T-cell (primary cell): ENCODE measurements at regions not wholly inside any gene's neighbourhood (a gene's known extent, or its start where the extent isn't known, plus 50 kb on each side); places are given as distances from the start of the nearest gene placed in this dataset.

ENCODE experiments used
- ATAC-seq, 4 experiments: fragments of 200-7000 bp in 3 of 4; fragments of 150-1000 bp in 1 of 4; cut with Tn5 transposase; replicated peaks in 1 of 4; 1 replicate in 3 of 4; 2 replicates in 1 of 4; pipeline ENCODE4 v1.10.0; 2021; ENCODE audit warnings: moderate library complexity in 3 of 4, mild to moderate bottlenecking in 2 of 4, moderate number of reproducible peaks in 1 of 4
- CTCF ChIA-PET, 2 donors: fragments of 300-600 bp; sonication (Branson Sonifier 250); formaldehyde crosslinking; loops; one replicate each; lab custom pipeline; 2022; ENCODE audit warnings: antibody characterized with exemption in 2 of 2; lab: Charles Lee
- POLR2A ChIA-PET, 2 donors: fragments of 300-600 bp; sonication (Branson Sonifier 250); formaldehyde crosslinking; loops; one replicate each; lab custom pipeline; 2022; ENCODE audit warnings: antibody characterized with exemption in 2 of 2; lab: Charles Lee
- DNase-seq, 35 experiments: peaks; one replicate each; pipeline versions ENCODE4 v3.0.0 to v3.0.0-alpha.2; 2013 to 2023
- H3K27ac ChIP-seq: one replicate; pipeline ENCODE4 v1.5.1; 2013; ENCODE audit warnings: low read length
- H3K27me3 ChIP-seq, 2 experiments: replicated peaks in 1 of 2; 1 replicate in 1 of 2; 2 replicates in 1 of 2; pipeline versions ENCODE4 v1.6.1 to v1.7.0; 2013; ENCODE audit warnings: low read length in 1 of 2, mixed read lengths in 1 of 2; ENCODE audit not compliant: control insufficient read depth in 2 of 2, insufficient read depth in 2 of 2; ENCODE audit errors: extremely low read depth in 1 of 2
- H3K36me3 ChIP-seq, 2 donors: 1 replicate in 1 of 2; 2 replicates in 1 of 2; pipeline versions ENCODE4 v1.6.1 to v1.7.0; 2013; ENCODE audit warnings: low read length in 1 of 2; ENCODE audit not compliant: control insufficient read depth in 2 of 2, insufficient read depth in 1 of 2; ENCODE audit errors: extremely low read depth in 1 of 2
- H3K4me1 ChIP-seq, 2 experiments: 1 replicate in 1 of 2; 2 replicates in 1 of 2; pipeline versions ENCODE4 v1.6.1 to v1.7.0; 2013; ENCODE audit warnings: low read length in 2 of 2, mixed read lengths in 1 of 2; ENCODE audit not compliant: insufficient read depth in 2 of 2, control insufficient read depth in 1 of 2; ENCODE audit errors: extremely low read depth in 1 of 2
- H3K4me3 ChIP-seq, 2 donors: 1 replicate in 1 of 2; 2 replicates in 1 of 2; pipeline versions ENCODE4 v1.5.1 to v1.7.0; 2013; ENCODE audit warnings: mild to moderate bottlenecking in 2 of 2, low read length in 1 of 2, moderate library complexity in 1 of 2; ENCODE audit not compliant: control insufficient read depth in 1 of 2; ENCODE audit errors: extremely low read depth in 1 of 2
- H3K9me3 ChIP-seq: 2 replicates; pipeline ENCODE4 v1.7.0; 2013
- H3K27ac Mint-ChIP-seq, 2 donors: one replicate each; pipeline ENCODE4 v1.8.0; 2020 to 2021; ENCODE audit warnings: mild to moderate bottlenecking in 2 of 2, mixed read lengths in 2 of 2
- H3K27me3 Mint-ChIP-seq, 2 donors: one replicate each; pipeline ENCODE4 v1.8.0; 2021 to 2022; ENCODE audit warnings: mixed read lengths in 2 of 2
- H3K36me3 Mint-ChIP-seq: one replicate; pipeline ENCODE4 v1.8.0; 2021; ENCODE audit warnings: mixed read lengths
- H3K4me1 Mint-ChIP-seq, 3 donors: one replicate each; pipeline ENCODE4 v1.8.0; 2020 to 2022; ENCODE audit warnings: mixed read lengths in 3 of 3, mild to moderate bottlenecking in 1 of 3
- H3K4me3 Mint-ChIP-seq, 3 donors: one replicate each; pipeline ENCODE4 v1.8.0; 2020 to 2022; ENCODE audit warnings: mild to moderate bottlenecking in 3 of 3, mixed read lengths in 3 of 3, moderate library complexity in 3 of 3
- H3K9me3 Mint-ChIP-seq, 3 donors: one replicate each; pipeline ENCODE4 v1.8.0; 2020 to 2022; ENCODE audit warnings: mixed read lengths in 3 of 3
- WGBS: methylation state at CpG from one replicate; pipeline ENCODE4 v1.1.5; 2013; ENCODE audit warnings: missing lambda C conversion rate; ENCODE audit not compliant: insufficient coverage; 5-methylcytosine and 5-hydroxymethylcytosine counted together

- ATAC-seq (no peak), DNase-seq (no peak)
- no peak overlapping the region for H3K27ac ChIP-seq
- H3K4me1 ChIP-seq, result no peaks in the 10 kb centered on the region
- no peaks in the 10 kb centered on the region for H3K36me3 Mint-ChIP-seq
- H3K27me3 Mint-ChIP-seq, result peaks cover 0 to 5% of the 10 kb centered on the region in 2 donors
- WGBS, result 75% methylated on average over 1 of the region's 2 CpGs
- H3K27ac Mint-ChIP-seq, result no peak overlapping the region
- H3K4me1 Mint-ChIP-seq, result no peaks in the 10 kb centered on the region
- H3K4me3 ChIP-seq, result no peak overlapping the region
- ChIA-PET CTCF (no interaction called here), POLR2A (no interaction called here)
- no peak overlapping the region for H3K4me3 Mint-ChIP-seq
- H3K27me3 ChIP-seq, result no peaks in the 10 kb centered on the region
- peaks cover 0 to 8% (median 3%) of the 10 kb centered on the region in 3 donors for H3K9me3 Mint-ChIP-seq
- H3K9me3 ChIP-seq, result no peaks in the 10 kb centered on the region
- H3K36me3 ChIP-seq, result no peaks in the 10 kb centered on the region
These were observed 1303.6 kb downstream of the FAM133A start for GRCh38 chrX:94977562-94977961.

GRCh38 chrX:94977986-94978385 is 1304.0 kb downstream of the FAM133A start:
- 20% methylated on average over 1 of the region's 4 CpGs for WGBS
- H3K27me3 ChIP-seq, result no peaks in the 10 kb centered on the region
- DNase-seq, result no peak
- H3K9me3 ChIP-seq, result no peaks in the 10 kb centered on the region
- H3K36me3 Mint-ChIP-seq, result no peaks in the 10 kb centered on the region
- no peaks in the 10 kb centered on the region for H3K36me3 ChIP-seq
- H3K4me3 ChIP-seq, result no peak overlapping the region
- H3K27ac ChIP-seq, result no peak overlapping the region
- peaks cover 0 to 5% of the 10 kb centered on the region in 2 donors for H3K27me3 Mint-ChIP-seq
- no peaks in the 10 kb centered on the region for H3K4me1 Mint-ChIP-seq
- H3K4me1 ChIP-seq, result no peaks in the 10 kb centered on the region
- no peak overlapping the region for H3K4me3 Mint-ChIP-seq
- peaks cover 0 to 8% (median 3%) of the 10 kb centered on the region in 3 donors for H3K9me3 Mint-ChIP-seq
- ChIA-PET CTCF (no interaction called here), POLR2A (no interaction called here)
- H3K27ac Mint-ChIP-seq, result no peak overlapping the region
- ATAC-seq, result no peak
